ENCODE measurements at regions not wholly inside any gene's neighbourhood (a gene's known extent, or its start where the extent isn't known, plus 50 kb on each side); places are given as distances from the start of the nearest gene placed in this dataset.
A peak's percentile ranks its signal among the peaks of the same experiment; 100 is the strongest.

GRCh38 chr12:77493302-77494168 lies 337.2 kb upstream of the NAV3 start:
- no peak for DNase-seq (ENCODE audit: low spot score)

- DNase-seq (ENCODE audit: low spot score): no peak
Observed at GRCh38 chr12:77492536-77492935, 338.2 kb upstream of the NAV3 start.

GRCh38 chr12:77489331-77489970 lies 341.2 kb upstream of the NAV3 start:
- no peak for DNase-seq (ENCODE audit: low spot score)

- no peak for DNase-seq (ENCODE audit: low spot score)
Observed at GRCh38 chr12:77488041-77488620, 342.6 kb upstream of the NAV3 start.

GRCh38 chr12:77486872-77487271 lies 343.8 kb upstream of the NAV3 start:
- DNase-seq (ENCODE audit: low spot score): no peak

GRCh38 chr12:77485961-77486854 lies 344.5 kb upstream of the NAV3 start:
- DNase-seq (ENCODE audit: low spot score): no peak

- no peak for DNase-seq (ENCODE audit: low spot score)
Observed at GRCh38 chr12:77481687-77482086, 349.0 kb upstream of the NAV3 start.

GRCh38 chr12:77477907-77478533 lies 352.7 kb upstream of the NAV3 start:
- no peak for DNase-seq (ENCODE audit: low spot score)

GRCh38 chr12:77471801-77472200 lies 358.9 kb upstream of the NAV3 start:
- DNase-seq (ENCODE audit: low spot score): no peak

GRCh38 chr12:77469578-77470333 lies 360.9 kb upstream of the NAV3 start:
- no peak for DNase-seq (ENCODE audit: low spot score)

GRCh38 chr12:77442633-77443032 lies 377.3 kb upstream of the E2F7 start:
- no peak for DNase-seq (ENCODE audit: low spot score)

GRCh38 chr12:77439749-77440148 lies 374.4 kb upstream of the E2F7 start:
- DNase-seq (ENCODE audit: low spot score): no peak

GRCh38 chr12:77438644-77439043 lies 373.3 kb upstream of the E2F7 start:
- DNase-seq (ENCODE audit: low spot score): no peak

- DNase-seq (ENCODE audit: low spot score): no peak
Observed at GRCh38 chr12:77437206-77437605, 371.8 kb upstream of the E2F7 start.

GRCh38 chr12:77435446-77436091 lies 370.2 kb upstream of the E2F7 start:
- DNase-seq (ENCODE audit: low spot score): no peak

- peak; percentile 6 for DNase-seq (ENCODE audit: low spot score)
Observed at GRCh38 chr12:77433799-77434198, 368.4 kb upstream of the E2F7 start.

- no peak for DNase-seq (ENCODE audit: low spot score)
Observed at GRCh38 chr12:77429426-77429825, 364.1 kb upstream of the E2F7 start.

- DNase-seq (ENCODE audit: low spot score): no peak
Observed at GRCh38 chr12:77421152-77421551, 355.8 kb upstream of the E2F7 start.

- DNase-seq (ENCODE audit: low spot score): no peak
Observed at GRCh38 chr12:77409551-77409950, 344.2 kb upstream of the E2F7 start.

- DNase-seq (ENCODE audit: low spot score): no peak
Observed at GRCh38 chr12:77407931-77408330, 342.6 kb upstream of the E2F7 start.
